Skeletal muscle satellite cell (primary cell): ENCODE measurements at regions not wholly inside any gene's neighbourhood (a gene's known extent, or its start where the extent isn't known, plus 50 kb on each side); places are given as distances from the start of the nearest gene placed in this dataset.

Experiments used
- H3K27me3 ChIP-seq: 2 replicates; pipeline ENCODE4 v1.7.0; 2013; ENCODE audit warnings: low read length; ENCODE audit not compliant: control insufficient read depth, insufficient read depth
- H3K36me3 ChIP-seq: 2 replicates; pipeline ENCODE4 v1.7.0; 2013; ENCODE audit warnings: mild to moderate bottlenecking, control low read depth, low read length; ENCODE audit not compliant: insufficient read depth
- H3K4me1 ChIP-seq: 2 replicates; pipeline ENCODE4 v1.7.0; 2013; ENCODE audit warnings: low read length; ENCODE audit not compliant: control insufficient read depth, insufficient read depth
- H3K4me2 ChIP-seq: 2 replicates; pipeline ENCODE4 v1.7.0; 2013; ENCODE audit warnings: mild to moderate bottlenecking, low read length
- H3K4me3 ChIP-seq: 2 replicates; pipeline ENCODE4 v1.7.0; 2013; ENCODE audit warnings: low read length
- H3K9ac ChIP-seq: 2 replicates; pipeline ENCODE4 v1.7.0; 2013; ENCODE audit warnings: mild to moderate bottlenecking, low read depth, low read length, moderate library complexity
- H3K9me3 ChIP-seq: replicated peaks from 2 replicates; pipeline ENCODE4 v1.7.0; 2013; ENCODE audit warnings: mild to moderate bottlenecking, control low read depth, low read length

DNA sequence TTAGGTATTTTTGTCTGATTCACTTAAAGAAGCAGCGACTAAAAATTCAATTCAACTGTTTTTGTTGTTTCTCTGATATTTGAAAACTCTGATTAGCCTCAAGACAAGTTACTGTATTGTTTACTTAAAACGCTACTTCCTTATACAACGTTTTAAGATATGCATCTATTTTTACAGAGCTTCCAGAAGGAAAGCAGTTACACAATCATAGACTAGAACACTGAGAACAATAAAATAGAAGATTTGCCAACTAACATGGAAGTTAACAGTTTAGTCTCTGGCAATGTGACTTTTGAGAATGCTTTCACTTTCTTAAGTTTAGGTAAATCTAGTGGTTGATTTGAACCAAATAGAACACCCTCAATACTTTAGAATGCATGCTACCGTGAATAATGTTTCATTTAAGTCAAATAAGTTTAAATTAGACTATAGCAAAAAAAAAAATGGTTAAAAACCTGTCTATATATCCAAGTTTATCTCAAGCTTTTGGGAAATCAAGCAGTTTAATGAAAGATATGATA, 614.8 kb downstream of the DACH1 start:
- H3K4me2 ChIP-seq: no peak overlapping the region
- no peaks in the 10 kb centered on the region for H3K9me3 ChIP-seq
- no peak overlapping the region for H3K9ac ChIP-seq
- H3K4me1 ChIP-seq: no peaks in the 10 kb centered on the region
- H3K36me3 ChIP-seq: no peaks in the 10 kb centered on the region
- no peaks in the 10 kb centered on the region for H3K27me3 ChIP-seq
- no peak overlapping the region for H3K4me3 ChIP-seq

DNA sequence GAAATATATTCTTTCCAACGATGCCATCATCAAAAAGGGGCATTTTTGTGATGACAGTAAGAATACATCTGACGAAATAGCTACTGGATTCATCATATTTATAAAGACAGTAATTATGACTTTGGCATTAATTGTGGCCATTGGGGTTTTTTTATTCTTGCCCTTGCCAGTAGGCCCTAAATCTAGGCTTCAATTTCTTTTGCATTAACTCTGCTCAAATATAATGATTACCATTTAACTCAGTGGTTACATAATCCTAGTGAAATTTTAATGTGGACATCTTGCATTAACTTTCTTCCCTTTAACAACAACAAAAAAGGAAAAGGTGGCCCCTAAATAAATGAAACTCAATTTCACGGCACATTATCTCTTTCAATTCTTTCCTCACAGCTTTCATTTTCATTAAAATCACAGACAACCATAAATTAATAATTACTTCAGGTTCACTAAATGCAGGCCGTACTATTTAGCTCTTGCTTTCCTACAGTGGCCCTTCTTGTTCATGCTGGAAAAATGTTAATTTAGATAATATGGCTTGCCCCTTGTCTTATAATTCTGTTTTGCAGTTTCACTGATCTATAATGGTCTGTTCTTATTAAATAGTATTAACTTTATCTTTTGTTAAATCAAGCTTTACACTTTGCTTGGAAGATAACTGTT, 615.6 kb downstream of the DACH1 start:
- no peaks in the 10 kb centered on the region for H3K36me3 ChIP-seq
- no peak overlapping the region for H3K9ac ChIP-seq
- no peak overlapping the region for H3K4me2 ChIP-seq
- H3K4me1 ChIP-seq: no peaks in the 10 kb centered on the region
- H3K4me3 ChIP-seq: no peak overlapping the region
- no peaks in the 10 kb centered on the region for H3K9me3 ChIP-seq
- H3K27me3 ChIP-seq: no peaks in the 10 kb centered on the region

DNA sequence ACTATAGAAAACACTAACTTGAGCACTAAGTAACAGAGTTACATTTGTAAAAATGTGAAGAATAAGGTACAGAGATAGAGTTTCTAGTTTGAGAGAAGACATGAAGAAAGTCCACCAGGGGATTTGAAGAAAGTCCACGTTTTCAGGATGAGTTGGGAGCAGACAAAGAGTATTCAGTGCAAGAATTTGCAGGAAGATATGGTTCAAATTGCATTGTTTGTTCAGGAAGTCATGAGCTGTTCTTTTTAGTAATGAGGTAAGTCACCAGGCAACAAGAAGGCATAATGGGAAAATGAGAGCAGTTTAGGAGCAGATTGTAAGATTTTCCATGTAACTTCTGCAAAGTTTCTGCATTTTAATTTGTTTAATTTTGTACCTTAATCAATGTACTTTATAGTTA, 618.0 kb downstream of the DACH1 start:
- no peak overlapping the region for H3K4me3 ChIP-seq
- no peaks in the 10 kb centered on the region for H3K4me1 ChIP-seq
- no peaks in the 10 kb centered on the region for H3K36me3 ChIP-seq
- H3K9ac ChIP-seq: no peak overlapping the region
- H3K4me2 ChIP-seq: no peak overlapping the region
- H3K9me3 ChIP-seq: no peaks in the 10 kb centered on the region
- no peaks in the 10 kb centered on the region for H3K27me3 ChIP-seq

DNA sequence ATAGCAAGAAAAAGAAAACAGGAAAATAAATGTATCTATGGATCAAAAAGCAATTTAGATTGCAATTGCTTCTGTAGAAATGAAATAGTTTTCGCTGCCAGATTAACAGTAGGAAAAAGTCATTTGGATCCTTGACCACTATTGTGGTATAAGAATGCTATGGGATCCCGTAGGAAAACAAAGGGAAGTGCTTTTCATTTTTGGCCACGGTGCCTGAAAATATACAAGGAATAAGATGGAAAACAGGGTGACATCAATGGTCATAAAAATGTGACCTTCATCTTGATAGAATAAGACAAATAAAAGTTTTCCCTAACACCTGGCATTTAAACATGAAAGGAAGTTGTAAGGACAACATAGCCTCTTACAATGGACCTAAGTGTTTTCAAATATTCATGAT, 622.8 kb downstream of the DACH1 start:
- Histone ChIP-seq H3K9ac (no peak overlapping the region), H3K36me3 (no peaks in the 10 kb centered on the region), H3K4me2 (no peak overlapping the region), H3K4me1 (no peaks in the 10 kb centered on the region), H3K4me3 (no peak overlapping the region), H3K27me3 (no peaks in the 10 kb centered on the region), H3K9me3 (no peaks in the 10 kb centered on the region)

DNA sequence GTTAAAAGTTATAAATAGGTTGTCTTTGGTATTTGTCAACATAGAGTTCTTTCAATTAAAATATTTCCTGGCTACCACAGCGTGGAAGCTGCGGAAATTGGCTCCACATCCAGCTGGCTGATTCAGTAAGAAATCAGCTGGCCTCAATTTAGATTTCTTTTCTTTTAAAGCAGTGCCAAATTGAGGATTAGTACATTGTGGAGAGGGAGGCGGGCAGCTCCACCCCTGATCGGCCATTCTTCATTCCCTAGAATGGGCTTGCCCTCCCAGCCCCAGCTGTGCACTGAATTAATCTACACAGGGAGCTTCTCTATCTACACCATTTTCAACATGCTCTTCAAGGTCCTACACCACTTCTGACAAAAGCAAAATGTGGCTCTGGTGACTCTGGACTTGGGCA, 624.8 kb downstream of the DACH1 start:
- Histone ChIP-seq H3K9ac (no peak overlapping the region), H3K36me3 (no peaks in the 10 kb centered on the region), H3K4me3 (no peak overlapping the region), H3K4me1 (no peaks in the 10 kb centered on the region), H3K27me3 (no peaks in the 10 kb centered on the region), H3K9me3 (no peaks in the 10 kb centered on the region), H3K4me2 (no peak overlapping the region)

DNA sequence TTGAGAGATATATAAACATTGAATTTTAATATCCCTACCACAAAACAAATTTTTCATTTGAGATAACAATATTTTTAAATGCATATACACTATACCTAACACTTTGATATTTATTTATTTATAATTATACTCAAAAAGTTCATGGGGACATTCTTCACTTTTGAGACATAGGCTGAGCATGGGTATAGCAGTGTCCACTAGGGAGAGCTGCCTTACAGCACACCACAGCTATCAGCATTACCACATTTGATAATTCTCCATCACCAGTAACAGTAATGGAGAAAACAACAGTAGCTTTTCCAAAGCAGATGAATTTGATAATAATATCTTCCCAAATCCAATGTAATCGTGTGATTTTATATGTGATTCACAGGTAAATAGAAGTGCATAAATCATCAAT, 626.1 kb downstream of the DACH1 start:
- H3K4me1 ChIP-seq: no peaks in the 10 kb centered on the region
- H3K9me3 ChIP-seq: no peaks in the 10 kb centered on the region
- no peaks in the 10 kb centered on the region for H3K27me3 ChIP-seq

DNA sequence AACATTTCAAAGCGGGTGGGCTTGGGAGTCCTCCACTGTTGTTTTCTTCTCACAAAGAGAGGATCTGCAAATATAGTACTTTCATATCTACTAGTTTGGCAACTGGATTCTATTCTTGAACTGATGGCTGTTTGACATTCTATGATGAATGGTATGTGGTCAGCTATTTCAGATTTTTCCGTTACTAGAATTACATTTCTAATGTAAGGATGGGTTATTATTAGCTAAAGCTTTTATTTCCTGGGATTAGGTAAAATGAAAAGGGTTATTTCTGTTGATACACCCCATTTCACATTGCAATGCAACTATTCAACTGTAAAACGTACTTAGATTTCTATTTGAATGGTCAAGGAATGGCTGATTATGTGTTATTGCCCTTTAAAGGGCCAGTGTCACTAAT, 629.7 kb downstream of the DACH1 start:
- Histone ChIP-seq H3K9me3 (no peaks in the 10 kb centered on the region), H3K27me3 (no peaks in the 10 kb centered on the region), H3K4me3 (no peak overlapping the region), H3K4me1 (no peaks in the 10 kb centered on the region), H3K9ac (no peak overlapping the region), H3K4me2 (no peak overlapping the region), H3K36me3 (no peaks in the 10 kb centered on the region)

More for the DNA sequence above, 626.1 kb downstream of the DACH1 start:
- Histone ChIP-seq H3K4me2 (no peak overlapping the region), H3K36me3 (no peaks in the 10 kb centered on the region), H3K4me3 (no peak overlapping the region), H3K9ac (no peak overlapping the region)

DNA sequence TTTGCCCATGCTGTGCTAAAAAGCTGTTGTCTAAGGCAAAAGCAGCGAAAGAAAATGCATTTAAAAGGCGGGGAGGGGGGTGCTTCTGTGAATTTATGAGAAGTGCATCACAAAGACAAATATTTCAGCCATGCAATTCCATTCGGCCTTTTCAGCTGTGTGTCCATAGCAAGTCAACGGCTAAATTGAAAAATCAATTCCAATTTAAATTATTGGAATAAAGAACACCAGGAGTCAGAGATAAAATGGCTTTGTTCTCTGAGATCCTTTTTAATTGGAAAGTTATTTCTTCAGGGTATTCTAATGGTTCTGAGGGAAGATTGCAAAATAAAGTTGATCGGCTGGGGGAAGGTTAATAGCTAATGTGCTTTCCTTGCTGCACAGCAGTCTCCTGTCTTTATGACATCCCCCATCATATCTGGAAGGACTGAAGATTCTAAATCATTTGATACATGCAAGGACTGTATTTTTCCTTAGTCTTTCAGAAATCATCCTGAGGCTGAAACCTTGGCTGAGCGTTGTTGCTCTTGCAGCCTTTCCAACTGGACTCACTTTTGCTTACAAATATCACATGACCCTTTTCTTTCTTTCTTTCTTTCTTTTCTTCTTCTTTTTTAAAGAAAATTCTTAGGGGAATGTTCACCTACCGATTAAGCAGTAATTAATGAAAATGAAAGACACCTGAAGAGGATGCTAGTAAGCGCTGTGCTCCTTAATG, 647.1 kb downstream of the DACH1 start:
- H3K9ac ChIP-seq: no peak overlapping the region
- no peaks in the 10 kb centered on the region for H3K9me3 ChIP-seq
- no peaks in the 10 kb centered on the region for H3K27me3 ChIP-seq
- H3K4me1 ChIP-seq: no peaks in the 10 kb centered on the region
- no peak overlapping the region for H3K4me3 ChIP-seq
- H3K36me3 ChIP-seq: no peaks in the 10 kb centered on the region
- H3K4me2 ChIP-seq: no peak overlapping the region

DNA sequence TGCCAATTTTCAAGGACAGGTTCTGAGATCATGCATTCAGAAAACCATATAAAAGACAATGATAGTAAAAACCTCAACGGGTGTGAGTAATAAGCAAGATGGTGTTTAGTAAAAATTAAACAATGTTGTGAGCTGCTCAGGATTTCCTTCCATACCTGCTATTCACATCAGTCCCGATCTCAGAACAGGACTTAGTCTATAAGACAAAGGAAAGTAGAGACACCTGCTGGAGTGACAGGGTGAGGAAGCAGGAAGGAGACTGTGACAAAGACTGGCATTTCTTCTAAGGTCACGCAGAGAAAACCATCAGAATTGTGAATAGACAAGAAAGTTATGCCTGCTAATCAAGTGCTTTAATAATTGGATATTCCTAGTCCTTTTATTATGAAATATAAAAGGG, 648.0 kb downstream of the DACH1 start:
- no peaks in the 10 kb centered on the region for H3K36me3 ChIP-seq
- no peaks in the 10 kb centered on the region for H3K9me3 ChIP-seq
- no peak overlapping the region for H3K9ac ChIP-seq
- H3K4me1 ChIP-seq: no peaks in the 10 kb centered on the region
- H3K4me3 ChIP-seq: no peak overlapping the region
- no peak overlapping the region for H3K4me2 ChIP-seq
- no peaks in the 10 kb centered on the region for H3K27me3 ChIP-seq

DNA sequence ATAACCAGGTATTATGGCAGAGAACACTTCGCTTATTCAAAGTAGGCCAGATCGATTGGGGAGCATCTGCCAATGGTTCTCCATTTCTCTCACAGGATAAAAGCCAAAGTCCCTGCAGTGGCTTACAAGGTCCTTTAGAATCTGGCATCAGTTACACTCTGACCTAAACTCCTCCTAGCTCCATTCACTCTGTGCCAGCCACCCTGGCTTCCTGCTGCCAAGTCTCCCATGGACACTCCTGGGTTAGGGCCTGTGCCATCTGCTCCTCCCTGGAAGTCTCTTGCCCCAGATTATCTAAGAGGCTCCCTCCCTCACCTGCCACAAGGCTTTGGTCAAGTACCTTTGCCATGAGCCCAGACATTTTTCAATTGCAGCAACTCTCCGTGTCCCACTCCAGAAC, 649.2 kb downstream of the DACH1 start:
- Histone ChIP-seq H3K9ac (no peak overlapping the region), H3K27me3 (no peaks in the 10 kb centered on the region), H3K9me3 (no peaks in the 10 kb centered on the region), H3K4me2 (no peak overlapping the region), H3K4me1 (no peaks in the 10 kb centered on the region), H3K4me3 (no peak overlapping the region), H3K36me3 (no peaks in the 10 kb centered on the region)

DNA sequence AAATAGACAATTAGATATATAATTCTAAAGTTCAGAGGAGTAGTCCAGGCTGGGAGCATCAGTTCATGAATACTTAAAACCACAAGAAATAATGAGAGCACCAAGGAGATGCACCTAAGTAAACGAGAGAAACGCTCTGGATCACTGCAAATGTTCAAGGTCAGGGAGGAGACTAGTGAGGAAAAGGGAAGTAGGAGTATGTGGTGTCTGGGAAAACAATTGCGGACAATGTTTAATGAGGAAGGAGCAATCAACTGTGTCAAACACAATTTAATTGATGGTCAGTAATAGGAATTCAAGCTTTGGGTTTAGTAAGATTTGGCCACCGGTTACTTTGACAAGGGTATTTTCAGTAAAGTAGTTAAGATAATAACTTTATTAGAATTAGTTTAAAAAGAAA, 652.2 kb downstream of the DACH1 start:
- H3K4me2 ChIP-seq: no peak overlapping the region
- H3K9me3 ChIP-seq: no peaks in the 10 kb centered on the region
- H3K4me3 ChIP-seq: no peak overlapping the region
- no peak overlapping the region for H3K9ac ChIP-seq
- H3K27me3 ChIP-seq: no peaks in the 10 kb centered on the region
- no peaks in the 10 kb centered on the region for H3K4me1 ChIP-seq
- H3K36me3 ChIP-seq: no peaks in the 10 kb centered on the region

DNA sequence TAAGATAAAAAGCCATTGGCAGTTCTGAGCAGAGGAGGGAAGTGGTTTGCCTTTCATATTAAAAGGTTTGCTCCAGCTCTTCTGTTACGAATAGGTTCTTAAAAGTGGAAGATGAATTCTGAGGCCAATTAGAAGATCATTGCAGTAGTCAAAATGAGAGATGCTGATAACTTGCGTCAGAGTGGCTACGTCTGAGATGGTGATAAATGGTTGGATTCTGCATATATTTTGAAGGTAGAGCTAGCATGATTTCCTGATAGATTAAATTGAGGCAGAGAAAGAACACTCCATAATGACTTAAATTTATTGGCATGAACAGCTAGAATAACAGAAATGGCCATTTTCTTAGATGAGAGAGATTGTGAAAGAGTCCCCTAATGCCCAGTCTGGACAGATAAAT, 652.6 kb downstream of the DACH1 start:
- no peaks in the 10 kb centered on the region for H3K9me3 ChIP-seq
- H3K4me3 ChIP-seq: no peak overlapping the region
- no peaks in the 10 kb centered on the region for H3K4me1 ChIP-seq
- no peak overlapping the region for H3K4me2 ChIP-seq
- H3K27me3 ChIP-seq: no peaks in the 10 kb centered on the region
- no peaks in the 10 kb centered on the region for H3K36me3 ChIP-seq
- H3K9ac ChIP-seq: no peak overlapping the region
